NCI-H1417 treated with DMSO at 0.1 percent for 48 hours (cell line): ENCODE measurements at regions not wholly inside any gene's neighbourhood (a gene's known extent, or its start where the extent isn't known, plus 50 kb on each side); places are given as distances from the start of the nearest gene placed in this dataset.
A peak's percentile ranks its signal among the peaks of the same experiment; 100 is the strongest.

Experiments
- DNase-seq: peaks from one replicate; lab custom pipeline; 2025; lab: John Stamatoyannopoulos, UW

- DNase-seq, result no peak
Measured at GRCh38 chr12:66852091-66852490, 173.2 kb upstream of the GRIP1 start.

DNA sequence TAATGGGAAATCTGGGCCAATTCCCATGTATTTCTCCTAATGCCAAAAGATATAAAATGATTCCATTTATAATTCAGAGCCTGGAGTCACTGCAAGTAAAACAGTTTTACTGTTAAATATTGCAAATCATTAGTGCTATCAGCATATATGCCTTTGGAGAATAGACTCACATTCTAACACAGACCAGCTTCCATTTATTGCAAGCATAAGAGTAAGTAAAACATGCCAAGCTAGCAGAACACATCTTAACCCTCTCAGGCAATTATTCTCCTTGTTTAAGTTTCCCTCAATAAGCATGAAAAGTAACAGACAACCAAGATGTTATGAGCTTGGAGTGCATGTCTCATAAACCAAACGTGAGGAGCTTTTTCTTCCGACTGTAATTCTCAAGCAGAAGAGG, 173.9 kb upstream of the GRIP1 start:
- no peak for DNase-seq

DNA sequence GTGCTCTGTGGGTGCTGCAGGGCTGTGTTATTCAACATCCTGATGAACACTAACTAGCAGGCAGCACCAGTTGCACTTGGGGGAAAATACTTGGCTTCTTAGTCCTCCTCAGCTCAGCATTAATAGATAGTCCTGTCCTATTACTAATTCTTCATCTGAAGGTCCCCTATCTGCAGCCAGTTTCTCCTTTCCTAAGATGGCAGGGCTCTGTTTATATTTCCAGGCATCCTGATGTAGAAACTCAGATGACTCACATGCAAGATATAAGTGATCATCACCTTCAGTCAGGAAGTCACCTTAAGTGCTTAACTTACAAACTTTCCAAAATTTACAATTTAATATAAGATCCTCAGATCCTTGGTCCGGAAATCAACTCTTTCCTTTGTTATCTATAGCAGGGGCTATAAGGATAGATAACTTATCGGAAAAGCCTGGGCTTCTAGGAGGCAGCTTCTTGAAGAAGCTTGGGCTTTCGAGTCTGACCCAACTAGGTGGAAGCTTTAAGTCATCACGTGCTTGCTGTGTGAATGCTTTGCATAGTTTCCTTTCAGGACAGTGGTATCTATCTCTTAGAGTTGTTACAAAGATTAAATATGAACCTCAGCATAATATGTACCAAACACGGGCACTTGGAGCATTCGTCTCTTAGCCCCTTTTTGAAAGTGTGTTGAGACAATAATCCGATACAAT, 181.0 kb upstream of the GRIP1 start:
- no peak for DNase-seq

DNA sequence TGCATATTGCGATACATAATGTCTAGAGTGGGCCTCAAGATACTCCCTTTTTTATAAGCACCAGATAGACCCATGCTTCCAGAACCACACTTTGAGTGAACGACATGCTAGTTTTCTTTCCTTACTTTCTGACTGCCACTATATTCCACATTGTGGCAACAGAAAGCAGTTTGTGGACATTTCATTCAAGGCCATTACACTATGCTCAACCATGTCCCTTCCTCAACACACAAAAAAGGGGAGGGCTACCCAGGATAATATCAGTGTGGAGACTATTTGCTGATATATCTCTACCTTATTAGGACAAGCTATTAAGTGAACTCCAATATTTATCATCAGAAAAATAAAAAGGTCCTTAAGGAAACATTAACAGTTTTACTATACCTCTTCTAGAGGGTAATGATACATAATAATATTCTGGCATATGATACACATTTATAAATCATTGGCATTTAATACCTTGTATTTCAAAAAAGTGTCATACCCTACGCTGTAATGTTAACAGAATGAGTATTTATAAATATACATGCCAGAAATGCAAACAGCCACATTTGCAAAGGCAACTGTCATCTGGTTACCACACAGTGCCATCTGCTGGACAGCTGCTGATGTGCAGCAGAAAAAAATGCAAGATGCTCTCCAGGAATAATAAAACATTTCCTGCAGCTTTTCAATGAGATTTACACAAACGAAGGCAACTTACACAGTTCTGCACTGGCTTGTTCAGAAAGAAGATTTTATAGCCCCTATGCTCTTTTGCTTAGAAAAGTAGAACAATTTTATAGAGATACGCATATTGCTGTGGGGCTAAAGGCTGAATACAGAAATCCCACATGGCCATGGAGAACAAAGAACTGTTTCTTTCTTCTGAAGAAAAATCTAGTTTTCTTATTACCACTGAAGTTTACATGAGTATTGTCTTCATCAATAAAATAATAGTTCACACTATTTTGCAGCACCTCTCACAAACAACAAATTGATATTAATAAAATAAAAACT, 182.2 kb upstream of the GRIP1 start:
- peak; percentile 22 for DNase-seq

DNA sequence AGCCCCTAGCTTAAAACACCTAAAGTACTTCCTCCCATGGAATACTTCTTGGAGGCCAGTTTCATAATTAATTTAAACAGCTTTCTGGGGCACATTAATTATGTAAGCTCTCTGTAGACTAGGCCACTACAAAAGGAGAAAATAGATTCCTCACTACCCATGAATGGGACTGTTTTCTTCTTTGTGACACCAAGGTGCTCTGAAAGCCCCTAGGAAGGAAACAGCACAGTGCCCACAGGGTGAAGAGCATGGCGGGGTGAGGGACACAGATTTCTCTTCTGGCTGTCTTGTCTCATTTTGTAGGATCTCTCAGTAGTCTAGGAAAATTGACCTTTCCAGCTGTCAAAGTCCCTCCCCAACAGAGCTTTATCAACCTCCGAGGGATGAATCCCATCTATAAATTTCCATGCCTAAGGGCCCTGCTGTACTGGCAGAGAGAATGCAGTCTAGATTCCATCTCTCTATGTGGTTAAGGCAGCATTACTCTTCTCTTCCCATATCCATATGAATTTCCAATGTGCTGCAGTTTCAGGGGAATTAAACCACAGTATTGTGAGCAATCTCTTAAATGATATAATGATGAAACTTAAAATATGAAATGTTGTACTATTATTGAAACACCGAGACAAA, 183.6 kb upstream of the GRIP1 start:
- DNase-seq, result no peak

- DNase-seq, result no peak
Measured at GRCh38 chr12:66863276-66863675, 184.4 kb upstream of the GRIP1 start.

DNA sequence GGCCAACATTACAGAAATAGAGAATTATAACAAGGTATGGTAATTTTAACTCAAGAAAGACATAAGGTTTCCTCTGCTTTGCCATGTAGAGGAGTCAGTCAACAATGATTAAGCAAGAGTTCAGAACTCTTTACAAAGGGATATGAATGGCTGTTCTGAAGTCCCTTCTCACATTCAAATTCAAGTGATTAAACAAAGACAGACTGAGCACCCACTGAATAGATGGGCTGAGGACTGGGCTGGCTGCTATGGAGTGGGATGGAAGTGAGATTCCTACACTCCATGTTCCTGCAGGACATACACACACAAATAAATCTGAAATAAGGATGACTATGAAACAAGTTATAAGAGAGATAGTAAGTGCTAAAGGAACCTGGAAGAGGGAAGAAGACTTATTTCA, 199.0 kb upstream of the GRIP1 start:
- no peak for DNase-seq

DNA sequence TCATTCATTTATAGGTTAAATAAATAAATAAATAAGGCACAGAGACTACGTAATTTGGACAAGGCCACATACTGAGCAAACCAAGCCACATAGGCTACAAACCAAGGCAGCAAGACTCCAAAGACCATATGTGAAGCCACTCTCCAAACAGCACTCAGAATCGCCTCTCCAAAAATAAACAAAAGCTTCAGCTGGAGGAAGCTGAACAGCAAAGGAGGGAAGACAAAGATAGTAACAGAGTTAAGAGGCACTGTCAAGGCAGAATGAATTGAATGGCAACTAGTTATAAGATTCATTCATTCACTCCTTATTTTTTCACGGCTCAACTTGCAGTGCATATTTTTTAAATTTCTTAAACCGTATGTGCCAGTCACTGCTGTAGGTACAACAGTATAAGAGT, 200.5 kb upstream of the GRIP1 start:
- DNase-seq, result no peak

DNA sequence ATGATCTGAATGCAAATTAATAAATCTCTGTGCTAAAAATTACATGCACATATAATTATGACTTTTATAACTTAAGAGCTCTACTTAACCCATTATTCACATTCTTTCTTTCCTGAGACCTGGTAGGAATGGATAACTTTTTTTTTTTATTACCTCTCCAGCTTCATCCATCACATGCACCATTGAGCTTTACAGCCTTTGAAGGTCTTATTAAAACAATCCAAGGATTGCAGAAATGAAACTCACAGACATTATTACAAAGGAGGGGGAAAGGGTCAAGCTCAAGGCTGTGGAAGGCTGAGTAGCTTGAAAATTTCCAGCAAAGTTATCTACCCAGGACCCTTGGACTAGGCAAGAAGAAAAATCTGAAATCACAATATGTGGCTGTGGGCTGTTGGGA, 202.5 kb upstream of the GRIP1 start:
- DNase-seq, result no peak

- no peak for DNase-seq
Measured at GRCh38 chr12:66884091-66884490, 205.2 kb upstream of the GRIP1 start.

GRCh38 chr12:66885115-66885875, 206.4 kb upstream of the GRIP1 start:
- DNase-seq, result no peak

DNA sequence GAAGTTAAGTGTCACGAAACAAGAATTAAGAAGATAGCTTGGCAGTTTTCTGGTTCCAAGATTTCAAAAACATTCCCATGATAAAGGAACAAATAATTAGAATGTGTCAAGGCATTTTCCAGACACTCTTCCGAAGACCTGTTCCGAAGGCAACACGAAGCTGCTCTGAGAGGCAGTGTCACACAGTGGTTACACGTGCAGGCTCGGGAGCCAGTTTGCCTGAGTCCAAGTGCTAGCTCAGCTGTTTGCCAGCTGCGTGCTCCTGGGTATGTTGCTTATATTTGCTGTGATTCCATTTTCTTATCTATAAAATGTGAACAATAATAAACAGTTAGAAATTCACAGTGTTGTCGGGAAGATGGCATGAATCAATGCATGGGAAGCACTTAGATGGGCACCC, 217.9 kb upstream of the GRIP1 start:
- DNase-seq, result no peak

DNA sequence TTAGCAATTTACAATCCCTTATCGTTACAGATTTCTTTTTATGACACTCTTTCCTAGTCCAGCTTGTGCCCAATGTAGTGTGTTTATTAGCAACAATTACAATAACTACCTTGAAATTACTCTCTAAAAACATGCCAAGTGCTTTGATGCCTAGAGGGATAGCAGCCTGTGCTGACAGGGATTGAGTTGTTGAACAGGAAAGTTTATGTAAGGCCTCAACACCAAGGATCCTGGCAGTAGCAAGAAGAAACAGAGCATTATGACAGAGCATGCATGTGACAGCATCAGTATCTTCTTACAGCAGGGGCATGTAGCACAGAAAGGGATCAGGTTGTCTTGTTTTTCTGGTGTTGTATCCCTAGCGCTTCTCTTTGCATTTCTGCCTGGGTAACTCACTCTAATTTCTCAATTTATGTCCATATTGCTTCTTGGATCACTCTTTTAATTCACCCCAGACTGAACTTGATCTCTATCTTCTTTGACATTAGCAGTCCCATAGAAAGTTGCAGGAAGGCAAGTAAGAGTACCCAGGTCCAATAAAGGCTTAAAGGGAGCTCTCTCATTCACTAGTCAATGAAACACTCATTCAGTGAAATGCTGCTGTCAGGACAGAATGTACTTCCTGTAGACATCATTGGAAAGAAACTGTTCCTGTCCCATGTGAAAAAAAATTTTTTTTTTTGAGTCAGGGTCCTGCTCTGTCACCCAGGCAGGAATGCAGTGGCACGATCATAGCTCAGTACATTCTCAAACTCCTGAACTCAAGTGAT, 220.0 kb upstream of the GRIP1 start:
- peak; percentile 83 for DNase-seq

DNA sequence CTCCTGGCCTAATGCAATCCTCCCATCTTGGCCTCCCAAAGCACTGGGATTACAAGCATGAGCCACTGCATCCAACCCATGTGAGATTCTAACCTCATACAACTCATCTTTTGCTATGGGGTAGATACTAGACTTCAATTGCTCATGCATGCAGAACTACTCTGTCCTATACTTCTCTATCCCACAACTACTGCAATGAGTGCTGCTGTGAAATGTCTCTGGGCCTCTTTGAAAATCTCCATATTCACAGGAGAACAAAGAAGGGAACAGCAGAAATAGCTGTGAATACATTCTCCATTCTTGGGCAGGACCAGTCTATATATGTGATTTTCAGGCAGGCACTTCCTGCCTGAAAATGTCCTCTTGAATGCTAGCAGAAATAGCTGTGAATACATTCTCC, 220.7 kb upstream of the GRIP1 start:
- DNase-seq, result no peak

DNA sequence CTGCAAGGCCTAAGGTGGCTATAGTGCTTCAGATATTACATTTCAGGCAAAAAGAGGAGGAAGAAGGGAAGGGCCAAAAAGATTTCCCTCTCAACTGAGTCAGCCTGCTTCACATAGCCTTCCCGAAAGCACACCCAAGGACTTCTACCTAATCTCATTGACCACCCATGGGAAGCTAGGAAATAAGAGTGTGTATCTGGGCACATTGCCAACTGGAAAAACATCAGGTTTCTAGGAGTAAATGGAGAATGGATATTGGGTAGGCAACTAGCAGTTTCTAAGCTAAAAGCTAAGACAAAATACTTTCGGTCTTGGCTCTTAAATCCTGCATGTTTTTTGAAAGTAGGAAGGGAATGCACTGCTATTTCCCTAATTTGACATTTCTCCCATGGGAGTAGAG, 221.7 kb upstream of the GRIP1 start:
- DNase-seq, result peak; percentile 28

DNA sequence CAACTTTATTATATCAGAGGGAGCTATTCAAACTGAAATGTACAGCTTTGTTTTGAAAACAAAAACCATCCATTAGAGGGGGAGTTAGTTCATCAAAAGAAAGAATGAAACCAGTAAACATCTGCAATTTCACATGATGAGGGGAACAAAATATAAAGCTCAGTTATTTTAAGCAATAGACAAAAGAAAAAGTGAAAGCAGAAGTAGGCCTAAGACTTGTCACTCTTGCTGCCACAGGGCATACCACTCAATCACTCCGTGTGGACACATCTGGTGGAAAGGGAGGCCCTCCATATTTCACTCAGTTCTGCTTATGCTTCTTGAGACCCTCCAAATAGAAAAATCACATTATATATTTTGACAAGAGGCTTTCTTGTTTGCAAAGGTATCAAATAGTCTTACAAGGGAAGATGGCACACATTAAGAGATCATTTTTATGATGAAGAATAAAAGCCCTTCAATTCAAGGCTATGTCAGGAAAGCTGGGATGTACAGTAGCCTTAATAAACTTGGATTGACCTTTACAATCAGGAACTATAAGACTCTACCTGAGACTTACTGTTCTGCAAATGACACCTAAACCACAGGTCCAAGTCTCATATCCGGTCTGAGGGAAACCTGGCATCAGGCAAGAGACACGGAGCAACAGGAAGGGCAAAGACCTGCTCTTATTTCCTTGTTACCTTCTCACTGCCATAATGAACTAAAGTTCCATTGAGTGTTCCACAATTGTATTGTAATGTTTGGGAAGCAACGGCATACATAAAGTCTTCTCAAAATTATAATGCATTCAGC, 222.5 kb upstream of the GRIP1 start:
- no peak for DNase-seq

- DNase-seq, result no peak
Measured at GRCh38 chr12:66902020-66902419, 223.1 kb upstream of the GRIP1 start.

DNA sequence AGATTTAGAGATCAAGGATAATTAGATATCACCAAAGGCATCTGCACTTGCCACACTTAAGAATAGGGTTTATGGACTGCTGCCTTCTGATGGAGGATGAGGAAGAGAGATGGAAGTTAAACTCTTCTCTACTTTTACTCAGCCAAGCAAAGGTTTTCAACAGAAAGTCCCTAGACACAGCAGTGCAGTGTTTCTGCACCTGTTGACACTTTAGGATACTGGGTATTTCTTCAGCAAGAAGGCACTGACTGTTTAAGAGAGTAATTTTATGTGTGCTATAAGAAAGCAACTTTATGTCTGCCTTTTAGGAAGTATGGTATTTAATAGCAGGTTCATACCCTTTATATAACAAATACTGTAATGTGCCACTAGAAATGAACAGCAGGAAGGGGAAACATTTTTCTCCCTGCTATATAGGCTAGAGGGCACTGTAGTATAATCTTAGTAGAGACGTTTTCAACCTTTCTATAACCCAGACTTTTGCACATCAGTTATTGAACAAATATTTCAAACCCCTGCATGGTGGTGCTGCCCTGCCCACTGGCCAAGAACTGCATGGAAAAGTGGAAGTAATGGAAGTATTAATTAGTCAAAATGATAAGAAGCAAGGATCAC, 225.0 kb upstream of the GRIP1 start:
- DNase-seq, result no peak

- DNase-seq, result no peak
Measured at GRCh38 chr12:66905201-66905600, 226.3 kb upstream of the GRIP1 start.

- no peak for DNase-seq
Measured at GRCh38 chr12:66910366-66910974, 231.6 kb upstream of the GRIP1 start.
